B cell (primary cell): ENCODE measurements at regions not wholly inside any gene's neighbourhood (a gene's known extent, or its start where the extent isn't known, plus 50 kb on each side); places are given as distances from the start of the nearest gene placed in this dataset.

ENCODE experiments used
- ATAC-seq: fragments of 200-7000 bp; cut with Tn5 transposase; one replicate; pipeline ENCODE4 v1.10.0; 2021; ENCODE audit warnings: low read depth, mild to moderate bottlenecking, moderate number of reproducible peaks, moderate library complexity
- CTCF ChIA-PET: fragments of 350-600 bp; sonication (Branson Sonifier 250); formaldehyde crosslinking; loops from one replicate; lab custom pipeline; 2021; ENCODE audit warnings: antibody characterized with exemption, inconsistent platforms; lab: Charles Lee
- POLR2A ChIA-PET: fragments of 350-600 bp; sonication (Branson Sonifier 250); formaldehyde crosslinking; loops from one replicate; lab custom pipeline; 2021; ENCODE audit warnings: antibody characterized with exemption; lab: Charles Lee
- DNase-seq: peaks from one replicate; pipeline ENCODE4 v3.0.0; 2013
- H2AFZ ChIP-seq: 2 replicates; pipeline ENCODE4 v1.6.1; 2012; ENCODE audit warnings: mild to moderate bottlenecking, low read depth, low read length; ENCODE audit not compliant: insufficient read depth, poor library complexity, severe bottlenecking
- H3K27ac ChIP-seq, 2 donors: 1 replicate in 1 of 2; 2 replicates in 1 of 2; pipeline ENCODE4 v1.5.1; 2012 to 2013; ENCODE audit warnings: low read length in 2 of 2, mild to moderate bottlenecking in 2 of 2, moderate library complexity in 1 of 2
- H3K27me3 ChIP-seq, 4 experiments: fragments of 200-600 bp in 1 of 4; sonication (generic) in 1 of 4; replicated peaks in 1 of 4; 1 replicate in 2 of 4; 2 replicates in 2 of 4; pipeline versions ENCODE4 v1.6.1 to v1.7.0; 2013 to 2016; ENCODE audit warnings: low read length in 3 of 4, mild to moderate bottlenecking in 2 of 4, mixed read lengths in 1 of 4, moderate library complexity in 1 of 4; ENCODE audit not compliant: insufficient read depth in 4 of 4, control insufficient read depth in 3 of 4; ENCODE audit errors: control extremely low read depth in 1 of 4
- H3K36me3 ChIP-seq, 2 experiments: replicated peaks in 1 of 2; 1 replicate in 1 of 2; 2 replicates in 1 of 2; pipeline versions ENCODE4 v1.6.1 to v1.7.1; 2013; ENCODE audit warnings: low read length in 1 of 2; ENCODE audit not compliant: insufficient read depth in 2 of 2, control insufficient read depth in 1 of 2; ENCODE audit errors: control extremely low read depth in 1 of 2, extremely low read depth in 1 of 2
- H3K4me1 ChIP-seq, 2 donors: fragments of 200-600 bp in 1 of 2; sonication (generic) in 1 of 2; 1 replicate in 1 of 2; 2 replicates in 1 of 2; pipeline versions ENCODE4 v1.5.1 to v1.6.1; 2013 to 2017; ENCODE audit warnings: low read length in 2 of 2; ENCODE audit not compliant: control insufficient read depth in 2 of 2, insufficient read depth in 2 of 2
- H3K4me2 ChIP-seq: replicated peaks from 2 replicates; pipeline ENCODE3; 2012; ENCODE audit warnings: mild to moderate bottlenecking, low read depth, low read length; ENCODE audit not compliant: poor library complexity, severe bottlenecking
- H3K4me3 ChIP-seq, 5 experiments: fragments of 200-600 bp in 1 of 5; sonication (generic) in 1 of 5; 1 replicate in 3 of 5; 2 replicates in 2 of 5; pipeline versions ENCODE4 v1.5.1 to v1.7.0; 2011 to 2016; ENCODE audit warnings: low read length in 4 of 5, mild to moderate bottlenecking in 4 of 5, low read depth in 2 of 5, control low read depth in 1 of 5, moderate library complexity in 1 of 5; ENCODE audit not compliant: insufficient read depth in 1 of 5; ENCODE audit errors: control extremely low read depth in 1 of 5, extremely low read depth in 1 of 5
- H3K79me2 ChIP-seq: fragments of 200-600 bp; sonication (generic); one replicate; pipeline ENCODE4 v1.6.0; 2016; ENCODE audit warnings: low read length; ENCODE audit not compliant: control insufficient read depth, insufficient read depth
- H3K9ac ChIP-seq: fragments of 200-600 bp; sonication (generic); 2 replicates; pipeline ENCODE4 v1.6.1; 2017; ENCODE audit warnings: mild to moderate bottlenecking, low read length, moderate library complexity
- H3K9me3 ChIP-seq, 3 donors: one replicate each; pipeline versions ENCODE4 v1.6.1 to v1.7.1; 2013; ENCODE audit warnings: low read length in 2 of 3; ENCODE audit not compliant: control insufficient read depth in 2 of 3, insufficient read depth in 1 of 3; ENCODE audit errors: control extremely low read depth in 1 of 3
- H4K20me1 ChIP-seq: 2 replicates; pipeline ENCODE4 v1.6.0; 2012; ENCODE audit warnings: mild to moderate bottlenecking, low read length; ENCODE audit not compliant: insufficient read depth, control insufficient read depth, poor library complexity, severe bottlenecking
- H3K27ac Mint-ChIP-seq: one replicate; pipeline ENCODE4 v1.8.0; 2021; ENCODE audit warnings: mixed read lengths
- H3K27me3 Mint-ChIP-seq: one replicate; pipeline ENCODE4 v1.8.0; 2021; ENCODE audit warnings: mixed read lengths
- H3K4me1 Mint-ChIP-seq: one replicate; pipeline ENCODE4 v1.8.0; 2021; ENCODE audit warnings: mixed read lengths
- H3K4me3 Mint-ChIP-seq: one replicate; pipeline ENCODE4 v1.8.0; 2021; ENCODE audit warnings: mixed read lengths
- H3K9me3 Mint-ChIP-seq: one replicate; pipeline ENCODE4 v1.8.0; 2022; ENCODE audit warnings: mixed read lengths; ENCODE audit not compliant: insufficient read depth
- CTCF ChIP-seq: fragments of 200-600 bp; IDR thresholded peaks from one replicate; pipeline ENCODE4 v1.8.0; 2022; ENCODE audit warnings: antibody characterized with exemption, mild to moderate bottlenecking
- EZH2 ChIP-seq: IDR thresholded peaks from 2 replicates; pipeline ENCODE4 v1.6.1; 2012; ENCODE audit warnings: borderline replicate concordance, low read depth, mild to moderate bottlenecking, moderate library complexity, low read length; ENCODE audit not compliant: insufficient read depth, poor library complexity, severe bottlenecking
- WGBS: methylation state at CpG from one replicate; pipeline ENCODE4 v1.1.5; 2013; ENCODE audit warnings: missing lambda C conversion rate; ENCODE audit not compliant: insufficient coverage; 5-methylcytosine and 5-hydroxymethylcytosine counted together
- intact Hi-C: fragments of 100-400 bp; cut with micrococcal nuclease; formaldehyde crosslinking; loops from one replicate; pipeline ENCODE4 v1.10.0; 2022

GRCh38 chr3:28076246-28076645 is 165.2 kb upstream of the CMC1 start:
- Mint-ChIP-seq H3K27me3 (no peaks in the 10 kb centered on the region), H3K4me1 (no peaks in the 10 kb centered on the region), H3K9me3 (no peaks in the 10 kb centered on the region), H3K27ac (no peak overlapping the region), H3K4me3 (no peak overlapping the region)
- intact Hi-C loops: no loop called here
- H3K79me2 ChIP-seq: no peaks in the 10 kb centered on the region
- TF ChIP-seq CTCF: no peak
- no peak for TF ChIP-seq EZH2
- H4K20me1 ChIP-seq: no peaks in the 10 kb centered on the region
- H3K9me3 ChIP-seq: no peaks in the 10 kb centered on the region
- H3K27ac ChIP-seq: no peak overlapping the region
- ChIA-PET POLR2A (no interaction called here), CTCF (no interaction called here)
- H3K4me3 ChIP-seq: no peak overlapping the region
- ATAC-seq (no peak), DNase-seq (no peak)
- H3K4me2 ChIP-seq: no peak overlapping the region
- 88% methylated on average over 1 of the region's 1 CpG for WGBS
- no peaks in the 10 kb centered on the region for H3K36me3 ChIP-seq
- no peaks in the 10 kb centered on the region for H3K4me1 ChIP-seq
- H2AFZ ChIP-seq: no peak overlapping the region
- H3K9ac ChIP-seq: no peak overlapping the region
- H3K27me3 ChIP-seq: no peaks in the 10 kb centered on the region

GRCh38 chr3:28077572-28077971 is 163.8 kb upstream of the CMC1 start:
- Histone ChIP-seq H2AFZ (no peak overlapping the region), H3K4me1 (no peaks in the 10 kb centered on the region), H3K79me2 (no peaks in the 10 kb centered on the region), H3K9me3 (no peaks in the 10 kb centered on the region), H3K36me3 (no peaks in the 10 kb centered on the region), H4K20me1 (no peaks in the 10 kb centered on the region), H3K27ac (no peak overlapping the region), H3K4me2 (no peak overlapping the region), H3K9ac (no peak overlapping the region), H3K27me3 (no peaks in the 10 kb centered on the region), H3K4me3 (no peak overlapping the region)
- Mint-ChIP-seq H3K4me1 (no peaks in the 10 kb centered on the region), H3K27ac (no peak overlapping the region), H3K4me3 (no peak overlapping the region), H3K9me3 (no peaks in the 10 kb centered on the region), H3K27me3 (no peaks in the 10 kb centered on the region)
- TF ChIP-seq CTCF: no peak
- TF ChIP-seq EZH2: no peak
- intact Hi-C loops: no loop called here
- ChIA-PET POLR2A (no interaction called here), CTCF (interaction anchor here (0.9 kb wide), 1 partner anchor 9 kb away, joined by 3 read pairs; no protein-coding TSS in a partner anchor)
- WGBS: 80% methylated on average over 1 of the region's 7 CpGs
- no peak for DNase-seq
- no peak for ATAC-seq
